Osteocyte (in vitro differentiated cells): ENCODE measurements at regions not wholly inside any gene's neighbourhood (a gene's known extent, or its start where the extent isn't known, plus 50 kb on each side); places are given as distances from the start of the nearest gene placed in this dataset.

Source experiments
- DNase-seq: peaks from one replicate; pipeline ENCODE4 v3.0.0; 2021; ENCODE audit warnings: mixed read lengths; ENCODE audit not compliant: unreplicated experiment; ENCODE audit errors: extremely low spot score
- H3K27ac Mint-ChIP-seq: one replicate; pipeline ENCODE4 v1.8.0; 2021; ENCODE audit warnings: mild to moderate bottlenecking, mixed read lengths; ENCODE audit not compliant: unreplicated experiment
- H3K27me3 Mint-ChIP-seq: one replicate; pipeline ENCODE4 v1.8.0; 2021; ENCODE audit warnings: mixed read lengths; ENCODE audit not compliant: unreplicated experiment
- H3K36me3 Mint-ChIP-seq: one replicate; pipeline ENCODE4 v1.8.0; 2021; ENCODE audit warnings: mixed read lengths; ENCODE audit not compliant: unreplicated experiment
- H3K4me1 Mint-ChIP-seq: one replicate; pipeline ENCODE4 v1.8.0; 2021; ENCODE audit warnings: mixed read lengths; ENCODE audit not compliant: unreplicated experiment
- H3K4me3 Mint-ChIP-seq: one replicate; pipeline ENCODE4 v1.8.0; 2021; ENCODE audit warnings: mild to moderate bottlenecking, moderate library complexity, mixed read lengths; ENCODE audit not compliant: unreplicated experiment
- H3K9me3 Mint-ChIP-seq: one replicate; pipeline ENCODE4 v1.8.0; 2021; ENCODE audit warnings: mixed read lengths; ENCODE audit not compliant: unreplicated experiment
- CTCF ChIP-seq: fragments of 200-600 bp; sonication (generic); IDR thresholded peaks from 2 replicates; pipeline ENCODE4 v1.5.0; 2021; ENCODE audit warnings: antibody characterized with exemption, mild to moderate bottlenecking, moderate library complexity

- no peaks in the 10 kb centered on the region for H3K36me3 Mint-ChIP-seq
Measured at GRCh38 chr1:115461526-115461925, 123.5 kb upstream of the NGF start.

GRCh38 chr1:115459161-115459560 lies 121.1 kb upstream of the NGF start:
- no peak for DNase-seq
- peaks cover 11% of the 10 kb centered on the region for H3K4me1 Mint-ChIP-seq
- TF ChIP-seq CTCF: no peak
- no peaks in the 10 kb centered on the region for H3K27me3 Mint-ChIP-seq
- H3K36me3 Mint-ChIP-seq: no peaks in the 10 kb centered on the region
- no peaks in the 10 kb centered on the region for H3K9me3 Mint-ChIP-seq
- no peak overlapping the region for H3K27ac Mint-ChIP-seq
- H3K4me3 Mint-ChIP-seq: no peak overlapping the region

More at GRCh38 chr1:115461526-115461925, 123.5 kb upstream of the NGF start:
- H3K27me3 Mint-ChIP-seq: no peaks in the 10 kb centered on the region
- no peak for TF ChIP-seq CTCF
- H3K4me1 Mint-ChIP-seq: peaks cover 8% of the 10 kb centered on the region
- no peak overlapping the region for H3K4me3 Mint-ChIP-seq
- no peak for DNase-seq
- H3K9me3 Mint-ChIP-seq: no peaks in the 10 kb centered on the region
- no peak overlapping the region for H3K27ac Mint-ChIP-seq

- no peaks in the 10 kb centered on the region for H3K27me3 Mint-ChIP-seq
- no peak overlapping the region for H3K4me3 Mint-ChIP-seq
- no peaks in the 10 kb centered on the region for H3K9me3 Mint-ChIP-seq
- peaks cover 11% of the 10 kb centered on the region for H3K4me1 Mint-ChIP-seq
- H3K36me3 Mint-ChIP-seq: no peaks in the 10 kb centered on the region
- H3K27ac Mint-ChIP-seq: no peak overlapping the region
- DNase-seq: no peak
- TF ChIP-seq CTCF: no peak
Measured at GRCh38 chr1:115458426-115459114, 120.5 kb upstream of the NGF start.

- H3K36me3 Mint-ChIP-seq: no peaks in the 10 kb centered on the region
- H3K9me3 Mint-ChIP-seq: no peaks in the 10 kb centered on the region
- no peak overlapping the region for H3K27ac Mint-ChIP-seq
Measured at GRCh38 chr1:115457289-115457688, 119.2 kb upstream of the NGF start.

More at GRCh38 chr1:115457289-115457688, 119.2 kb upstream of the NGF start:
- peaks cover 11% of the 10 kb centered on the region for H3K4me1 Mint-ChIP-seq
- DNase-seq: no peak
- no peaks in the 10 kb centered on the region for H3K27me3 Mint-ChIP-seq
- TF ChIP-seq CTCF: no peak
- H3K4me3 Mint-ChIP-seq: no peak overlapping the region
